NCI-H446 treated with DMSO at 0.1 percent for 48 hours (cell line): ENCODE measurements at regions not wholly inside any gene's neighbourhood (a gene's known extent, or its start where the extent isn't known, plus 50 kb on each side); places are given as distances from the start of the nearest gene placed in this dataset.

Experiments
- DNase-seq: peaks from one replicate; lab custom pipeline; 2025; lab: John Stamatoyannopoulos, UW

DNA sequence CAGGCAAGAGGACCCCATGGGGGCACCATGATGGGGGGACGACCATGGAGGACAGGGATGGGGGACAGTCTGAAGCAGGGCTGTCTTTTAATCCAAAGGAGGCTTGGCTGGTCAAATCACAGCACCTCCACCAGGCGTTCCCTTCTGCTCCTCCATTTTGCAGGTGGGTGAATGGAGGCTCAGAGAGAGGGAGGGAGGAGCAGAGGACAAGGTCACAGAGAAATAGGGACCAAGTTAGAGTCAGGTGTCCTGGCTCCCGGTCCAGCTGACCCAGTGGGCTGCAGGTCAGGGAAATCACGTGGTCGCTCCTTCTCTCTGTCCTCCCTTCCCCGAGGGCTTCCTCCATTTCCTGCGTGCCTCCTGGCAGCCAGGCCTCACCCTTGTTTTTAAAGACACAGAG is 156.4 kb upstream of the SMIM23 start:
- no peak for DNase-seq

DNA sequence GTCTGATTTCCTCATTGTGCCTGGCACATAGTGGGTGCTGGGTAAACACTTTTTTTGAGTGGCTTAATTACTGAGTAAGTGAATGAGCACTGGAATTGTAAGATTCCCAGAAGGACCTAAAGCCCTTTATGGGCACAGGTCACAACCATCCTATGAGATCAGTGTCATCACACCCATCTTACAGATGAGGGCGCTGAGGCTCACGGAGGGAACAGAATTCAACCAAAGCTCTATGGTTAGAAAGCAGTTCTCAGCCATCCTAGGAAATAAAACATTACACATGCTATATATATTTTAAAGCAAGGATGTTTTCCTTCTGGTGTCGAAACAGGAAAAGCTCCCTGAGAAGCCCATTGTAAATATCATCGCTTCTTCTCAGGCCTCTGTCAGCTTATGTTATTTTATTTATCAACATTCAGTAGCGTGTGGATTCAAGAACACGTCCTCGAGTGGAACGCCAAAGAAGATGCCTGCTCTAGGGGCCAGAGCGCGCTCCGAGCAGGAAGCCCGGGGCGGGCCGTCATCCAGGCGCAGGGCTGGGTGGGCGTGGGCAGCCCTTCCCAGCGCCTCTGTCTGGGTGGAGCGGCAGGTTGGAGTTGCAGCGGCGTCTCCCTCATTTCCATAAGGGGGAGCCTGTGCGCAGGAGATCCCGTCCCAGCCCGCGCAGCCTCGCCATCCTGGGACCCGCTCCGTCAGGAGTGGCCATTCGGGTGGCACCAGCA is 155.8 kb upstream of the SMIM23 start:
- DNase-seq: no peak

DNA sequence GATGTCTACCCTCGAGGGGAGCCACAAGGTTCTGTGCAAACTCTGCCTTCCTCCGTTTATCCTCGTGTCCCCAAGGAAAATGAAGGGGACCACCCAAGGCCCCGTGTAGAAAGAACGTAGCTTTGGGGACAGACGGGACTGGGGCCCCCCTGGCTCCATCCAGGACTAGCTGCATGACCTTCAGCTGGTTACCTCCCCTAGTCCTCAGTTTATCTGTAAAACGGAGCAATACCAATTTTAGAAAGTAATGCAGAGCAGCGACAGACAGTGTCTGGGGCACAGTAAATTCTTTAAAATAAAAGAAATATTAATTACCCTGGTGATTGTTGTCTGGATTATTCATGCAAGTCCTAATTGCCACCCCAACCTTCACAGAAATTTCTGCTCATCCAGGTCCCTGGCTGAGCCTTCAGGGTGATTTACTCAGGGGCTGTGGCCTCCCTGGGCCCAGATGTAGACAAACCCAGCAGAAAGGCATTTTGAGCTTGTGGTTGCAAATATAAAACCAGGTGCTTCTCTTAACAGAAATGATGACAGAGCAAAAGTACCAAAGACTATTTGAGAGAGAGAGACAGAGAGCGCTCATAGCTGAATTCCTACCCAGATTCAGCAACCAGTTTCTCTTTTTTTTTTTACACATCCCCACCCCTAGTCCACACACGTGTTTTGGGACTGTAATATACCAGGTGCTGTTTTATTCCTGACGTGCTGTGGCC is 155.1 kb upstream of the SMIM23 start:
- no peak for DNase-seq

DNA sequence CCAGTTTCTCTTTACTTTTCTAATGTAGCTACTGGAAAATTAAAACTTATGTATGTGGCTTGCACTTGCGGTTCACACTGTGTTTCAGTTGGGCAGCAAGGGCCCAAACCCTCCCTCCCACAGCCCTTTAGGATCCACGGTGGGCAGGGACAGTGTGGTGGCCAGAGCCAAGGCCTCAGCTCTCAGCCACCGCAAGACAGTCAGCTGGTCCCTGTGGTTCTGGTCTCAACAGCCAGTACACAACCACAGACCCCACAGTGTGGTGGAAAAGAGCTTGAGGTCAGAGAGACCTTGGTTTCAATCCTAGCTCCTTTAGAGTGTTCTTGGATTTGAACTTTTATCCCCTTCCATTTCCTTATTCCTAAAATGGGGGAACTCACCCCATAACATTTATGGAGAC is 153.0 kb upstream of the SMIM23 start:
- DNase-seq: no peak

DNA sequence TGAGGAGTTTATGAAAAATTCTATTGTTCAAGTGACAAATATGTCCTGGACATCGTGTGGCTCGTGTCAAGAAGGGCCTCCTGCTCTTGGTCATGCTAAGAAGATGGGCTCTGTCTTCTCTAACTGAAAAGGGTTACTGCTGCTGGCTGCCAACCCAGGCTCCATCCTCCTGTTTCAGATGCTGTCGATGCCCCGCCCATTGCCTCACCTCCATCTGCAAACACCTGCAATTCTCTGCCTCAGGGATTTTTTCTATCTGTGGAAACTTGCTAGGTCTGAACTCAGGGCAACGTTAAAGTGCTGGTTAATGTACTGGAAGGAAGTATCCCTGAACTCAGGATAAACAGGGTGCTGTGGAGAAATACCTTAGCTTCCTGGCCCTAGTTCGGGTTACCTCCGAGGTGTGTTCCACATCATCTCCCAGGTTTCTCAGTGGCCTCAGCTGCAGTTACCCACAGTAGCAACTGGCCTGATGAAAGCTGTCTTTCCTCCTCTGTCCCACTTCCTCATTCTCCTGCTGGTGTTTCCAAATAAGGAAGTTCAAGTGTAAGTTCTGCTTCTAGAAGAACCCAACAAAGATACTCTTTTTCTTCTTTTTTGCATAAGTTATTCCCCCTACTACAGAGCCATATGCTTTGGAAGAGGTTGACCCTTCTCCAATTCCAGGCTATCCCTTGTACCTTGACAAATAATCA is 151.7 kb upstream of the SMIM23 start:
- DNase-seq: no peak

DNA sequence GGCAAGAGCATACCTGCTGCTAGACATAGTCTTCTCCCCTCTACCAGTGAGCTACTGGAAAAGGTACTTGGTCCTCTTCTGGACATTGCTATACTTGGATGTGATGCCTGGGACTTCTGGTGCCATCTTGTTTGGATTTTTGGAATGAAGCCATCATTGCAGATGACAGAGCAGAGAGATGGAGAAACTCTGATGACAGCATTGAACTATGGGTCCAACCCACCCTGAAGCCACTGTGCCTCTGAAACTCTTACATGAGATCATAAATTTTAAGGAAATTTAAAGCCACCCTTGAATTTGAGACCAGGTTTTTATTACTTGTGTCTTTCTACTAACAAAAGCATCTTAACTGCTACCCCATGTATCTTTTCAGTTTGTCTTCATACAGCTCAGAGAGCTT is 151.1 kb upstream of the SMIM23 start:
- no peak for DNase-seq

DNA sequence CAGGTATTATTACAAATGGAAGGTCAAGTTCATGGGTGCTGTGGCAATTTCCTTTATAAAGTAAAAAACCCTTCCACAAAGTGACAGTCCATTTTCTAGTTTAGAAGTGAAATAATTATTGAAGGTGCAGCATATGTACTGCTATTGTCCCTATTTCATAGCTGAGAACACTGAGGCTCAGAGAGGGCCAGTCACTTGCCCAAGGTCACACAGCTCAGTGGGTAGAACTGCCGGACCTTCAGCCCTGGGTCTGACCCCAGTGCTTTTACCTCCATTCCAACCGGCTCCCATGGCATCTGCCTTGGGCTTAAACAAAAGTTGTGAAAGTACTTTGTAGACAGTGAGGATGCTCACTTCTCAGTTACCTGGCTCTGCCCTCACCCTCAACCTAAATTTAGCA is 150.6 kb upstream of the SMIM23 start:
- DNase-seq: no peak

DNA sequence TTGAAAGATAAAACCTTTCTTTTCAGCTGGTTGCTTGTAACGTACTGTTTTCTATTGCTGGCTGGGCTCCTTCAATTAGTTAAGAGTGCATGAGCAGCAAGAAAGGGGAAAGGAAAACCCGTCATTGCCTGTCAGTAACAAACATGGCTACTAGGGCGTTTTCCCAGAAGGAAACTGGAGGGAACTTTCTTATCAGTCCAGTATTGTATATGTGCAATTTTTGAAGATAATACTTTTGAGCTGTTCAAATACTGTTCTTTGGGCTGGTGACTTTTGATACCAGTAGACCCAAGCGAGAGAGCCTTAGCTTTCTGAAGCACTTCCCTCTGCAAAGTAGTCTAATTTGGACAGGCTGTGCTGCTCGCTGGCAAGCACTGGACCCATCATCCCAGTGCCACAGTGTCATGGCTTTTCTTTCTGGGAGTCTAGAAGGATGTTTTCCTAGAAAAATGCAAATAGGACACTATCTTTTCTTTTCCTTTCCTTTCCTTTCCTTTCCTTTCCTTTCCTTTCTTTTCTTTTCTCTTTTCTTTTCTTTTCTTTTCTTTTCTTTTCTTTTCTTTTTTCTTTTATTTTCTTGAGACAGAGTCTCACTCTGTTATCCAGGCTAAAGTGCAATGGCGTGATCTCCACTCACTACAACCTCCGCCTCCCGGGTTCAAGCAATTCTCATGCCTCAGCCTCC is 149.9 kb upstream of the SMIM23 start:
- no peak for DNase-seq

DNA sequence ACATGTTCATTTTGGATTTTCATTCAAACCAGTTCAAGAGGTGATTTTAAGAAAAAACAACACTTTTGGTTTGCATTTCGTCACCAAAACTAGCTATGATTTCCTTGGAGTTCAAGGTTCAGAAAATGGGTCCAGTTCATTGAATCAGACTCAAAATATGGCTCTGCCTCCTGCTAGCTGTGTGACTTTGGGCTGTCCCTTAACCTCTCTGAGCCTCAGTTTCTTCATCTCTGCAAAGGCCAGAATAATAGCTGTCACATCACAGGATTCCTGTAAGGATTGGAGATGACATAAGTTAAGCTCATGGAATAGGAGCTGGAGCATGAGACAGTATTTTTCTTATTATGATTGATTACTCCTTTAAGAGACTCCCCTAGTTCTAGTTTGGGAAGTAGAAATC is 147.8 kb upstream of the SMIM23 start:
- DNase-seq: no peak

DNA sequence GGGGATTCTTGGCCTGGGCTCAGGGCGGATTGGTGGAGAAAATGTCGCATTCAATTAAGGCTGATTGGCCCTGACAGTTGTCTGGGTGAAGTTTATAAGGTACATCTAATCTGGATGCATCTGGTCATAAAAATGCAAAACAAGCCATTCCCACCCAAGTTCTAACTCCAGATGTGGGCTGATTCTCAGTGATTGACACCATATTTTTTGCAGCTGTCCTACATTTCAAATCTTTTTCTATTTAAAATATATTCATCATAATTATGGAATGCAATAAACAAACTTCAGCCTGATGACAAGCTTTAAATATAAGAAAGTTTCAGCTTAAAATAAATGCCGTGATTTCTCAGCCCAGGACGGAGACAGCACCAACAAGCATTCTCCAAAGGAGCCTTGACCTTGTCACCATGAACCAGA is 146.4 kb upstream of the SMIM23 start:
- no peak for DNase-seq

DNA sequence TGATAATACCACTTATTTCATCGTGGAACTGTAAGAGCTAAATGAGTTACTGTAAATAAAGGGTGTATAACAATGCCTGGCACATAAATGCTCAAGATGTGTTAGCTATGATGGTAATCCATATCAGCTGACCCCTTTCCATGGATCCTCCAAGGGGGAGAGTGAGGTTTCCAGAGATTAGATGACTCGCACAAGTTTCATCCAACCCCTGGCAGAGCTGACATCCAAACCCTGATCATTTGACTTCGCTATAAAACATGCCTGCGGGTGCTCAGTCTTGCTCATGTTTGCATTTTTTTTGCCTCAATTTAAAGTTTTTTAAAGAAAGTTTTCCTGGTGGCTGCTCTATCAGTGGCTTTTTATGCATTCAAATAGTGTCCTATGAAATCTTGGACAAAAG is 145.7 kb upstream of the SMIM23 start:
- DNase-seq: no peak

DNA sequence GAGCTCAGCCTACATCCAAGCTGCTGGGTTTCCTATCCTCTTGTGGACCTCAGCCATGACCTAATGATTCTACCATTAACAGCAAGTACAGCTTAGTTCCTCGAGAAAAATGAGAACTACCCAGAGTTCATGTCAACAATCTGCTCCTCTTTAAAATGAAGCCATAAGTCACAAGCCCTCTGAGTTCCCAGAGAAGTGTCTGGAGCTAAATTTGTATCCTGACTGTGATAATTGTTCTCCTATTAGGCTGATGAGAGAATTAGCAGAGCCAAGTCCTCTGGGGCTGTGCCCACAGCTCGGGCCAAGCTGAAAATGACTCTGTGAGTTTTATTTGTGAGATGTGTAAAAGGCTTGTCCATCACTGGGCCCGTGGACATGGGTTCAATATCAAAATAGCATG is 145.1 kb upstream of the SMIM23 start:
- peak; percentile 57 for DNase-seq

DNA sequence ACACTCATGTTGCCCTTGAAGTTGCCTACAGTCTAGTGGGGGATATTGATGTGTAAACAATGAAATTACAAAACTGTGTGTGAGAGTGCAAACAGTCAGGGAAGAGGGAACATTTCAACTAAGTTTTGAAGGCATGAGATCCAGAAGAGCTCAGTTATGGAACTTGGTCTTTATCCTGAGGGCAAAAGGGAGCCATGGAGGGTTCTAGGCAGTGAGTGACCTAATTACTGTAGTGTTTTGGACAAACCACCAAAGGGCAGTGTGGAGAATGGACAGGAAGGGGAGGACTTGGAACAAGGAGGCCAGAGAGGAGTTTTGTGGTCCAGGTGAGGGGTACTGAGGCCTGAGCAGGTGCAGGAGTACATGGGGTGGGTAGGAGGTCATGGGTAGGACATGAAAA is 143.7 kb upstream of the SMIM23 start:
- DNase-seq: no peak

DNA sequence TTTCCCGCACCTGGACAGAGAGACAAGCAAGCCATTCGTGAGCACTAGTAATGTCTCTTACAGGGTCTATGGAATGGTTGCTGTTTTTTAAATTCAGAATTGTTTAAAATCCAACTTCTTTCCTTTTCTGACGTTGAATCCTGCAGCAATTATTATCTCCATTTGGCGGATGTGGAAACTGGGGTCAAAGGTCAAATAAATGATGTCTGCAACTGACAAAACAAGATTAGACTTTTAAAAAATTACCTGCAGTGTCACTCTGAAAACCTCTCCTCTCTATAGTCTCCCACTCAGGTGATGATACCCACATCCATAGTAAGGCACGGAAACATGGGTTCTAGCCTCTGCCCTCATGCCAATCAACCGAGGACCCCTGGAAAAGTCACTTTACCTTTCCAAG is 142.7 kb upstream of the SMIM23 start:
- no peak for DNase-seq

DNA sequence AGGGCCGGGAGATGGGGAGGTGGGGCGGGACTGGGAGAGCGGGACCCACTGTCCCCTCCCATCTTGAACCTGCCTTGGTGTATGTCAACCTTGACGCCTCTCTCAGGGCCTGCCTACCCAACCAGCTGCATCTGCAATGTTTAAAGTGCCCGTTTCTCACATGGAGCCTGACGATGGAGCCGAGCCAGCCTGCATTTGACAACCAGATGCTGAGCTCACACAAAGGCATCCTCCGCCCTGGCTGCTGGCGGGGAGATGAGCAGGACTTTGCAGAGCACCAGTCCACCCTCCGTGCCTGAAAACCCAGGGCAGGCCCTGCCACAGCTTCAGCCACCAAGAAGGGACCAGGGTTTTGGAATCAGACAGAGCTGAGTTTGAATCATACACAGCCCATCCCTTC is 141.1 kb upstream of the SMIM23 start:
- DNase-seq: peak; percentile 6

DNA sequence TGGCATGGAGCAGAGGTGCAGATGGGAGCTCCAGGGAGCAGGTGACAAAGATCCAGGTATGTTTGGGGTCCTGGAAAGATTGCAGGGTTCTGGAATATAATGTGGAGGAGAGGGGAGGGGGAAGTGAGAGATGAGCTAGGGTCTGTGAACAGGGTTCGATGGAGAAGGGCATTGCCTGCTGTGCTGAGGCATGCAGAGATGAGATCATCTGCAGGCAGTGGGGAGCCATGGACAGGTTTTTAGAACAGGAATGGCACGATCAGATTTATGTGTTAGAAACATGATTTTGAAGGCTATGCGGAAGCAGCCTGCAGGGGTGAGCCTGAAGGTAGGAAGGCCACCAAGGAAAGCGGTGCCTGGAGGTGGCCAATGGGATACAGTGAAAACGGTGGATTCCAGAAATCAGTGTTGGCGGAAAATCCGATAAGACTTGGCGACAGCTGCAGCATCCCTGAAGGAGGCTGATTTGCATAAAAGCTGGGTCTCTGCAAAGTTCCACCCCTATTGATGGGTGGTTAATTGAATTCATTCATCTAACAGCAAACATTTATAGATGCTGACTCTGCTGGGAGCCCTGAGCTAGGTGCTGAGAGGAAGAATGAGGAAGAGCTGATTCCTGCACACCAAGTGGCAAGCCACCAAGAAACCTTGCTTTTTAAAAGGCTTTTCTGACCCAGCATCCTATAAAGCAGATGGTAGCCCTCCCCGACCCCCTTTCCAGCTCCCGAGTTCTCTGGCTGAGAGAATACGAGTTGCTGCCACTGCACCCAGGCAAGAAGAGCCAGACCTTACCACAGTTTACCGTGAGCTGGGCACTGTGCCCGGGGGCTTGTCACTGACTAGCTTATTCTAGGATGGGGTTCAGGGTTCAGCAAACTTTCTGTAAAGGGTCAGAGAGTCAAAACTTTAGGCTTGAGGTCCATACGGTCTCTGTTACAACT is 139.2 kb upstream of the SMIM23 start:
- DNase-seq: no peak

DNA sequence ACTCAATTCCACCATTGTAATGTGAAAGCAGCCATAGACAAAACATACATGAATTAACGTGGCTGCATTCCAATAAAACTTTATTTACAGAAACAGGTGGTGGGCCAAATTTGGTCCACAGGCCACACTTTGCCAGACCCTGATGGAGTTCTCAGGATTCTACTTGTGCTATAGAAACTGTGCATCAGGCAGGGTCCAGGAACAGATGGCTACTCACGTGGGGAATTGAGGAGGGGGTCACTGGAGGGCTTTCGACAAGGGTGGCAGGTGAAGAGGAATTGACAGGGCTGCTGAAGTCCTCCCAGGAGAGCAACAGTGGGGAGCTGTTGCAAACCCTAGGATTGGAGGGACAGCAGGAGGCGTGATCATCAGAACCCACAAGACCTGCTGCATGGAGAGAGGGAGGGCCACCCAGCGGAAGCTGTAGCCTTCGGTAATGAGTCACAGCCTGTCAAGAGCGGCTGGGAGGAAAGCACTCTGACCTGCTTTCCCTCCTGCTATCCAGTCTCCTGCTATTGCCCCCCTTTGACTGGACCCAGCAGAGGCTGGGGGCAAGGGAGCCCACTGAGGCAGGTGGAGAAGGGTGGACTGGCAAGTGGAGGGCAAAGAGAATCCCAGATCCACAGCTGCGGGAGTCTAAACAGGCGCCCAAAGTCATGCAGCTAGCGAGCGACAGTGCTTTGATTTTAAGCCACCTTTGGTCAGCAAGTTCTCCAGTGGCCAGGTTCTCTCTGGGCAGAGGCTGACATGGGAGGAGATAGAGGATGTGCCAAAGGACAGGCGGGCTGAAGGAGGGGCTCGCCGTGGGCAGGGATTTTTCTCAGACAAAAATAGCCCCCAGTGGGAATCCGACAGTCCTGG is 138.3 kb upstream of the SMIM23 start:
- peak; percentile 43 for DNase-seq

DNA sequence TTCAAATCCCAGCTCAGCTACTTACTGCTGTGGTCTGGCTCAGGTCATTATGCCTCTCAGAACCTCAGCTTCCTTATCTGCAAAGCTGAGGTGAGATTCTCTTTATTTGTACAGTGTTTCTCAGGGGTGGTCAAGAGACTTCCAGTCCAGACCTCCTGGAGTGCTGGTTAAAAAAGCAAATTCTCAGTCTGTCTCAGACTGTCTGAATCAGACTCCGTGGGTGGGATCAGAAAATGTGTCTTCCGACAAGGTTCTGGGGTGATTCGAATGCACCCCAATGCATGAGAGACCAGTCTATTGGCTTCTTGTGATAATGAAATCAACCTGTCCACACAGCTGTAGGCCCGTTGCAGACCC is 137.7 kb upstream of the SMIM23 start:
- no peak for DNase-seq

DNA sequence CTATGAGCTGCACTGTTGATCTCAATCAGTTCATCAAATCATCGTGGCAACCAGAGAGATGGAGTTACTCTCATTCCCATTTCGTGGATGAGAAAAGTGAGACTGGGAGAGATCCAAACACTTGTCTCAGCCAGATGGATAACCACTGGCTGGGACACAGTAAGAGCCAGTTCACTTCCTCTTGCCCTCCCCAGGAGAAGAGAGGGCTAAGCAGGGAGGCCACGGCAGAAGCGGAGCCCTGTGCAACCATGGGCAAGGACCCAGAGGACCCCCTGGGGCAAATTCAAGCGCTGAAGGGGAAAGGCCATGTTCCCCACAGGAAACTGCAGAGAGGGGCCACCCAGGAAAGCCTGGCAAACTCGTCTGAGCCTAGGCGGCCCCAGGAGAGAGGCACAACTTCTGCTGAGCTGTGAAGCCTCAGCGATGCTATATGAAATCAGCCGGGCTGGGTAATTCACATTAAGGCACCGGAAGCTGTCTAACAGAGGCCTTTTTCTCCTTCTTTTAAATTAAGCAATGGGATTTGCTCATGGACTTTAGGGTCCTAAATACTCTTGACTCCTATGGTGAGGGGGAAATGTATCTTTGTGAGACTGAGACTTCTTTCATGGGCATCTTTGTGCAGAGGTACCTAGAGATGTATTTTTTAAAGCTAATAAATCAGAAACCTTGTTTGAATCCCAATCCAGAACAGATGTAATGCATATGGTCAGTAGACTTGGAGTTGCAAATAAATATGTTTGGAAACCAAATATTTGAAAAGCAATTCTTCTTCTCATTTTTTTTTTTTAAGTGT is 137.1 kb upstream of the SMIM23 start:
- no peak for DNase-seq

DNA sequence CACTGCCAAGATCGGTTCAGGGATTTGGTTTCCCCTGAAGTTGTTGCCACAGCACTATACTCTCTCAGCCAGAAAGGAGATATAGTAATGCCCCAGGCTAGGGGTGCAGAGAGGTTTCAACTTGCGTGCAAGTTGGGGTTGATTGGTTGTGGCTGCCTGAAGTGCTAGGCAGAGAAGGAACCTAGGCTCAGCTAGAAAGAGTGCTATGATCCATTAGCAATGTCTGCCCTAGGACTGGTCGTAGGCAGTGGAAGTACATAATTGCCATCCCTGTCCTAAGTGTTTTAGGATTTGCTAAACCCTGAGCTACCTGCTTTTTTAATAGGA is 136.6 kb upstream of the SMIM23 start:
- no peak for DNase-seq
